PC-9 (cell line): ENCODE measurements at regions not wholly inside any gene's neighbourhood (a gene's known extent, or its start where the extent isn't known, plus 50 kb on each side); places are given as distances from the start of the nearest gene placed in this dataset.
"Not testable (repeated sequence)": the region's sequence is repeated elsewhere in the genome, so short reads cannot be mapped to it uniquely, and the experiment has no call there.

Source experiments
- BruUV-seq: library from RNA; stranded (reverse); fragments of 400-500 nt; replicated peaks from 2 replicates; lab custom pipeline; 2021; lab: Mats Ljungman, UMichigan
- CTCF ChIA-PET: fragments of 300-600 bp; sonication (Branson Sonifier 250); formaldehyde crosslinking; loops from one replicate; lab custom pipeline; 2022; ENCODE audit warnings: antibody characterized with exemption; lab: Charles Lee
- POLR2A ChIA-PET: fragments of 300-600 bp; sonication (Branson Sonifier 250); formaldehyde crosslinking; loops from one replicate; lab custom pipeline; 2022; ENCODE audit warnings: antibody characterized with exemption; ENCODE audit not compliant: unreplicated experiment; lab: Charles Lee
- DNase-seq, 2 experiments: peaks; one replicate each; pipeline versions ENCODE4 v3.0.0 to v3.0.0-alpha.2; 2015 to 2022; ENCODE audit warnings: mixed read lengths in 1 of 2
- H2AFZ ChIP-seq: fragments of 200-600 bp; sonication (generic); 2 replicates; pipeline ENCODE4 v1.8.1; 2017; ENCODE audit warnings: antibody characterized with exemption
- H3F3A ChIP-seq: fragments of 200-600 bp; sonication (generic); 2 replicates; pipeline ENCODE4 v1.8.1; 2017; ENCODE audit warnings: antibody characterized with exemption, mild to moderate bottlenecking, low read depth; ENCODE audit not compliant: insufficient read depth
- H3K27ac ChIP-seq: fragments of 200-600 bp; sonication (generic); 2 replicates; pipeline ENCODE4 v1.6.1; 2016; ENCODE audit warnings: mixed run types
- H3K27me3 ChIP-seq: fragments of 200-600 bp; sonication (generic); 2 replicates; pipeline ENCODE4 v1.6.1; 2016; ENCODE audit warnings: low read depth, mixed run types; ENCODE audit not compliant: insufficient read depth
- H3K36me3 ChIP-seq: fragments of 200-600 bp; sonication (generic); 2 replicates; pipeline ENCODE4 v1.6.1; 2016; ENCODE audit warnings: low read depth, mixed run types
- H3K4me1 ChIP-seq: fragments of 200-600 bp; sonication (generic); replicated peaks from 2 replicates; pipeline ENCODE4 v1.6.1; 2016; ENCODE audit warnings: mixed run types; ENCODE audit not compliant: insufficient read depth
- H3K4me2 ChIP-seq: fragments of 200-600 bp; sonication (generic); 2 replicates; pipeline ENCODE4 v1.6.1; 2017; ENCODE audit warnings: mixed run types
- H3K4me3 ChIP-seq: fragments of 200-600 bp; sonication (generic); 2 replicates; pipeline ENCODE4 v1.6.1; 2016; ENCODE audit warnings: mixed run types
- H3K79me2 ChIP-seq: fragments of 200-600 bp; sonication (generic); 2 replicates; pipeline ENCODE4 v1.6.1; 2017; ENCODE audit warnings: low read depth, mixed run types
- H3K9me2 ChIP-seq: fragments of 200-600 bp; sonication (generic); 2 replicates; pipeline ENCODE4 v1.8.1; 2017; ENCODE audit warnings: mild to moderate bottlenecking; ENCODE audit not compliant: insufficient read depth
- H3K9me3 ChIP-seq: fragments of 200-600 bp; sonication (generic); 2 replicates; pipeline ENCODE4 v1.8.1; 2016; ENCODE audit warnings: low read depth; ENCODE audit not compliant: insufficient read depth
- H4K20me1 ChIP-seq: fragments of 200-600 bp; sonication (generic); 2 replicates; pipeline ENCODE4 v1.8.1; 2017; ENCODE audit not compliant: insufficient read depth
- EZH2 ChIP-seq: fragments of 200-600 bp; sonication (generic); IDR thresholded peaks from 2 replicates; pipeline ENCODE4 v1.8.0; 2017; ENCODE audit warnings: antibody characterized with exemption, low read depth
- intact Hi-C: fragments of 100-400 bp; cut with micrococcal nuclease; formaldehyde crosslinking; loops from one replicate; pipeline ENCODE4 v1.10.0; 2022; ENCODE audit not compliant: unreplicated experiment
- TF ChIP-seq, protein P1 (sequence below): fragments of 200-600 bp; sonication (generic); conservative IDR thresholded peaks from 2 replicates; pipeline ENCODE4 v1.6.1; 2017; ENCODE audit warnings: mixed run types, antibody characterized with exemption, mild to moderate bottlenecking, moderate library complexity

DNA sequence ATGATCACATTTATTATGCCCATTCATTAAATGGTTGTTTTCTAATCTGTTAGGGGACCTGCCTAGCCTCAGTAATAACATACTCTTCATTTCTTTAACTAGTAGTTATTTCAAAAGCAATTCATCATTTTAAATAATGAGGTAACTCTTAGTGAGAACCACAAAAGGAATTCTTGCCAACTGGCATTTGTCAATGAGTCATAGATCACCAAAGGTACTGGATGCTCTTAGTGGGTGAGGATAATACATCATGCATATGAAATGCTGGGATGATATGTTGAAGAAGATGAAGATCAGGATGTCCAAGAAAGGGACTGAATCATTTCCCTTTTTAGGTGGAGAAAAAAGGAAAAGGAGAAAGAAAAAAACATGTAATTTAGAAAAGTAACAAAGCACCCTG, 826.2 kb upstream of the DDX18 start:
- ChIA-PET CTCF (no interaction called here), POLR2A (no interaction called here)
- TF ChIP-seq EZH2 = no peak
- TF ChIP-seq, protein P1, sequence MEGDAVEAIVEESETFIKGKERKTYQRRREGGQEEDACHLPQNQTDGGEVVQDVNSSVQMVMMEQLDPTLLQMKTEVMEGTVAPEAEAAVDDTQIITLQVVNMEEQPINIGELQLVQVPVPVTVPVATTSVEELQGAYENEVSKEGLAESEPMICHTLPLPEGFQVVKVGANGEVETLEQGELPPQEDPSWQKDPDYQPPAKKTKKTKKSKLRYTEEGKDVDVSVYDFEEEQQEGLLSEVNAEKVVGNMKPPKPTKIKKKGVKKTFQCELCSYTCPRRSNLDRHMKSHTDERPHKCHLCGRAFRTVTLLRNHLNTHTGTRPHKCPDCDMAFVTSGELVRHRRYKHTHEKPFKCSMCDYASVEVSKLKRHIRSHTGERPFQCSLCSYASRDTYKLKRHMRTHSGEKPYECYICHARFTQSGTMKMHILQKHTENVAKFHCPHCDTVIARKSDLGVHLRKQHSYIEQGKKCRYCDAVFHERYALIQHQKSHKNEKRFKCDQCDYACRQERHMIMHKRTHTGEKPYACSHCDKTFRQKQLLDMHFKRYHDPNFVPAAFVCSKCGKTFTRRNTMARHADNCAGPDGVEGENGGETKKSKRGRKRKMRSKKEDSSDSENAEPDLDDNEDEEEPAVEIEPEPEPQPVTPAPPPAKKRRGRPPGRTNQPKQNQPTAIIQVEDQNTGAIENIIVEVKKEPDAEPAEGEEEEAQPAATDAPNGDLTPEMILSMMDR = no peak
- Histone ChIP-seq H3K4me1 (no peaks in the 10 kb centered on the region), H3K79me2 (no peaks in the 10 kb centered on the region), H3F3A (no peaks in the 10 kb centered on the region), H3K36me3 (no peaks in the 10 kb centered on the region), H3K4me2 (no peak overlapping the region), H3K9me3 (no peaks in the 10 kb centered on the region), H2AFZ (no peak overlapping the region), H3K27ac (no peak overlapping the region), H3K4me3 (no peak overlapping the region), H4K20me1 (no peaks in the 10 kb centered on the region), H3K27me3 (no peaks in the 10 kb centered on the region), H3K9me2 (no peaks in the 10 kb centered on the region)
- no TSS peak for BruUV-seq
- intact Hi-C loops = no loop called here
- no peak for DNase-seq

DNA sequence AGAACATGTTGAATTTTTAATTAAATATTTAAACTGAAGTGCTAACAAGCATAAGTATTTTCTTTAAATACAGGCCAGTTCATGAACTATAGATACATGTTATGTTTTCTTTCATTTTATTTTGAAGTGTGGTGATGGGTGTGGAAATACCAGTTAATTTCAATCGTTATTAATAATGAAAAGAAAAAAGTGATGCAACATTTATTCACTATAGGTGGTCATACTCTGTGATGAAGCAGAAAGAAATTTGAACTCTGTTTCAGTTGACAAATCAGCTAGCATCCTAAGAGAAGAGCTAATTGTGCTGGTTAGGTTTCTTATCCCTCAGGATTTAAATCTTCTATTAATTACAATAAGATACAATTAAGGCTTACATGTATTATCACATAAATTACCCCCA, 795.1 kb upstream of the DDX18 start:
- Histone ChIP-seq H3K4me2 (no peak overlapping the region), H3K36me3 (no peaks in the 10 kb centered on the region), H3K79me2 (no peaks in the 10 kb centered on the region), H4K20me1 (no peaks in the 10 kb centered on the region), H3K27me3 (no peaks in the 10 kb centered on the region), H2AFZ (no peak overlapping the region), H3K4me3 (no peak overlapping the region), H3K27ac (no peak overlapping the region), H3K9me3 (no peaks in the 10 kb centered on the region), H3F3A (no peaks in the 10 kb centered on the region), H3K4me1 (no peaks in the 10 kb centered on the region), H3K9me2 (no peaks in the 10 kb centered on the region)
- DNase-seq = no peak
- BruUV-seq = no TSS peak
- ChIA-PET CTCF (no interaction called here), POLR2A (no interaction called here)
- intact Hi-C loops = no loop called here
- TF ChIP-seq, protein P1 = no peak
- no peak for TF ChIP-seq EZH2

DNA sequence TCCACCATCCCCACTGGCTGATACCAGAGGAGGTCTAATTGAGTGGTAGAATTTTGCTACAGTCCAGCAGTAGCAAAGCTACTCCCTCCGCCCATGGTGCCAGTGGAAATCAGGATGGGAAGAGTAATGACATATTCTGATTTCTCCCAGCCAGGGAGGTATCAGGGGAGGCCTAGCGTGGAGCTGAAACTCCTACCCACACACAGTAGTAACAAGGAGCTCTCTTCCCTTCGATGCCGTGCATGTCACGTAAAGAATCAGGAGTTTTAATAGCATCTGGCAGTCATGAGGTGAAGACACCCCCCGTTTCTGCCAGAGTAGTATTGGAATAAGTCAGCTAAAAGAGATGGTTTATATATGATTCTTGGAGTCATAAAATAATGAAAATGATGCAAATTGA, 786.8 kb upstream of the DDX18 start:
- no peak overlapping the region for H3K4me2 ChIP-seq
- no peak overlapping the region for H3K27ac ChIP-seq
- TF ChIP-seq, protein P1 = no peak
- TF ChIP-seq EZH2 = no peak
- no peak for DNase-seq
- H3K4me3 ChIP-seq = no peak overlapping the region
- no peak overlapping the region for H2AFZ ChIP-seq
- H3K36me3 ChIP-seq = no peaks in the 10 kb centered on the region
- intact Hi-C loops = no loop called here
- H3K79me2 ChIP-seq = no peaks in the 10 kb centered on the region
- POLR2A ChIA-PET = no interaction called here
- no peaks in the 10 kb centered on the region for H4K20me1 ChIP-seq
- H3K9me3 ChIP-seq = no peaks in the 10 kb centered on the region
- no peaks in the 10 kb centered on the region for H3F3A ChIP-seq
- H3K27me3 ChIP-seq = peaks cover 4% of the 10 kb centered on the region; the same call in 1 of the 2 replicates
- CTCF ChIA-PET = no interaction called here
- BruUV-seq = no TSS peak
- H3K4me1 ChIP-seq = no peaks in the 10 kb centered on the region
- H3K9me2 ChIP-seq = no peaks in the 10 kb centered on the region

DNA sequence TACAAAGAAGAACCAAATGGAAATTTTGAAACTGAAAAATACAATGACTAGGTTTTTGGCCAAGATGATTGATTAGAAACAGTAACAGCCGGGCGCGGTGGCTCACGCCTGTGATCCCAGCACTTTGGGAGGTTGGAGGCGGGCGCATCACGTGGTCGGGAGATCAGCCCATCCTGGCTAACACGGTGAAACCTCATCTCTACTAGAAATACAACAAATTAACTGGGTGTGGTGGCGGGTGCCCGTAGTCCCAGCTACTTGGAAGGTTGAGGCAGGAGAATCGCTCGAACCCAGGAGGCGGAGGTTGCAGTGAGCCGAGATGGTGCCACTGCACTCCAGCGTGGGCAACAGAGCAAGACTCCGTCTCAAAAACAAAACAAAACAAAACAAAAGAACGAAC, 785.8 kb upstream of the DDX18 start:
- H2AFZ ChIP-seq, H4K20me1 ChIP-seq, H3K4me2 ChIP-seq, H3K4me3 ChIP-seq, H3K9me2 ChIP-seq, H3K4me1 ChIP-seq, H3K27me3 ChIP-seq, H3K27ac ChIP-seq, DNase-seq, BruUV-seq, CTCF ChIA-PET, H3F3A ChIP-seq, intact Hi-C loops, H3K9me3 ChIP-seq, POLR2A ChIA-PET, H3K79me2 ChIP-seq, H3K36me3 ChIP-seq: not testable (repeated sequence)
